GM04504 (cell line): ENCODE measurements at regions not wholly inside any gene's neighbourhood (a gene's known extent, or its start where the extent isn't known, plus 50 kb on each side); places are given as distances from the start of the nearest gene placed in this dataset.
A peak's percentile ranks its signal among the peaks of the same experiment; 100 is the strongest.

Source experiments
- DNase-seq: peaks from one replicate; pipeline ENCODE4 v3.0.0-alpha.2; 2012; ENCODE audit warnings: low read depth

DNA sequence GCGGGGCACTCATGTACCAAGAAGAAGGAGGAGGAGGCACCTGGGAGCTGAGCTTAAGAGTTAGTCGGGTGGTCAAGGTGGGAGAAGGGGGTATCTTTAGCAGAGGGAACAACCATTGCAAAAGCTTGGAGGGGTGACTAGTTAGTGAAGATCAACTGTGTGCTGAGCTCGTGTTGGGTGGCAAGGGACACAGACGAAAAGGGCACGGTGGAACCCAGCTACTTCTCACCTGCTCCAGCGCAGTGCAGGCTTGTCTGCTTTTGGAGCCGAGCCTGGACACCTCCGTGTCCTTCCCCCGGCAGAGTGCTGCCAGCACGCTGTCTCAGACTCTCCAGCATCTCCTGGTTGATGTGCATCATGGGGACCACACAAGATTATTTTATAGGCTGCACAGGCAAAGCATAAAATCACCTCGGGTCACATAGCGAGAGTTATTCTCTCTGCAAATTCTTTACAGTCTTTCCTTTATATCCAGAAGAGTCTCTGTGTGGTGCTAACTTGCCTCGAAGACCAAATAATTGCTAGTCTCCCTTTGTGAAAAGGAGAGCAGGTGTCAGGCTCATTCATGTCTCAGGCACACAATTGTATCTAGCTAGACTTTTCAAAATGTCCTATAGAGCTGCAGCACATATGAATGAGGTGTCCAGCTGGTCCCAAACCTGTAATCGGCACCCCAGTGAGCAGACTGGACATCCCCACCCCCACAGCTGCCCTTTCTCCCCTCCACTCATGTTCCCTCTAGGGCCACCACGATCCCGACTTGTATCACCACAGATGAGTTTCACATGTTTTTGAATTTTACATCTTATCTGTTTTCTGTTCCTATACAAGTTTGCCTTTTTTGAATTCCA lies 123.4 kb downstream of the CEBPB start:
- DNase-seq = no peak

DNA sequence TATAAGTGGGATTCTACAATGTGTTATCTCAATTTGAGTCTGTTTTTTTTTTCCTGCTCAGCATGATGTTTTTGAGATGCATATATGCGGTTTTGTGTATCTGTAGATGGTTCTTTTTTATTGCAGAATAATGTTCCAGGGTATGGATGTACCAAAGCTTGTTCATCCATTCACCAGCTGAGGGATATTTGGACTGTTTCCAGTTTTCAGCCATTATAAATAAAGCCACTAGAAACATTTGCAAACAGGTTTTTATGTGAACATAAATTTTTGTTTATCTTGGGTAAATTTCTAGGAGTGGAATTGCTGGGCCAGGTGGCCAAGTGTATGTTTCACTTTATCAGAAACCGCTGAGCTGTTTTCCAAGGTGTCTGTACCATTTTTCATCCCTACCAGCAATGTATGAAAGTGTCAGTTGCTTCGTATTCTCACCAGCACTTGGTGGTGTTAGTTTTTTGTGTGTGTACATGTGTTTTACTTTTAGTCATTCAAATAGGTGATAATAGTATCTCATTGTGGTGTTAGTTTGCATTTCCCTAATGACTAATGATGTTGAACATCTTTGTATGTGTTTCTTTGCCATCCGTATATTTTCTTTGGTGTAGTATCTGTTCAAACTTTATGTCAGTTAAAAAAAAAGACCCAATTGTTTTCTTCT lies 124.2 kb downstream of the CEBPB start:
- DNase-seq = no peak

DNA sequence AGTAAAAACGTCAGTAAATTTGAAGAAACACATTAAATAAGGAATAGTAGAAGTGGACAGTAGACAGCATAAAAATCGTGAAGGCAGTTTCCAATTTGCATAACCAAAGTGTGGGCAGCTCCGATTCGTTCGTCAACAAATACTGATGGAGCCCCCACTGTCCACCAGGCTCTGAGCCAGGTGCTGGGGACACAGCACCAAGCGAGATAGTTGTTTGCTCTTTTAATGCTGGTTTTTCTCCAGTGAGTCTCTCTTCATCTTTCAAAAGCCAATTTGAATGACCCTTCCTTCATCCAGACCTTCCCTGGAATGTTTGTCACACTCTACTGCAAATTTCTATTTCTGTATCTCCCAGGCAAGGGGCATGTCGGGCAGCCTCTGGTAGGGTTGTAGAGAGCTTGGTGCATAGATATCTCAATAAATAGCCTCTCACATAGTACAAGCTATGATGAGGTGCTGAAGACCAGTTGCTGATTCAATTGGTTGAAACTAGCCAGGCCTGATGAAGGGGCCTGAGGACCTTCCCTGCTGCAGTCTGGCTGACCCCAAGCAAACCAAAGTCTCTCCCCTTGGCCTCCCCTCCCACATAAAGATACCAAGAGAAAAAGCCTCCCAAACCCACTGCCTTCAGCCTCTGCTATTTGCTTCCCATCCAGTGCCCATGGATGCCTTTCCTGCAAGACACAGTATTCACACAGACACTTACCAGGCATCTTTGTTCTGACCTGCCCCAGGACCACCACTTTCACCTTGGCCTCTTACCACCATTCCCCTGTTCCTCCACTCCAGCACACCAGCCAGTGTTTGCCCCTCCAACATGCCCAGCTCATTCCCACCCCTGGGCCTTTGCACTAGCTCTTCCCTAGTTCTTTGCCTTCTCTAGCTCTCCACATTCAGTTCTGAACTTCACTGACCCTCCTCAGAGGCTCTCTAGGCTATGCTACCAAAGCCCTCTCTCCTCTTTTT lies 125.2 kb downstream of the CEBPB start:
- no peak for DNase-seq

DNA sequence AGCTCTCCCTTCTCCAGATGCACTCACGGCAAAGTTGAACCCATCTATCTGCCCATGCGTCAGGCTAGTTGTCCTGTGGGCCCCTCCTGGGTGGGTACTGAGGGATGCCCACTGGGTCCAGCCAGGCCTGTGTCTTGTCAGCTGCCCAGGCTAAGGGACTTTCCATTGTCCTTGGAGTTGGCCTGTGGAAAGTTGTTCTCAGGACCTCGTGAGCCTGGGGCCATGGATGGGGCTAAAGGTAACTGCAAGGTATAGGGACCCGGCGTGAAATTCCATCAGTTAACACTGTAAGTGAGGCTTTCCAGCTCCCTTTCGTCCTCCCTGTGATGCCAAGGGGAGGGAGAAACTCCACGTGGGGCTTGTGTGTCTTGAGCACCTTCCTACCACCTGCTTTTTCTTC lies 126.5 kb downstream of the CEBPB start:
- DNase-seq = no peak

DNA sequence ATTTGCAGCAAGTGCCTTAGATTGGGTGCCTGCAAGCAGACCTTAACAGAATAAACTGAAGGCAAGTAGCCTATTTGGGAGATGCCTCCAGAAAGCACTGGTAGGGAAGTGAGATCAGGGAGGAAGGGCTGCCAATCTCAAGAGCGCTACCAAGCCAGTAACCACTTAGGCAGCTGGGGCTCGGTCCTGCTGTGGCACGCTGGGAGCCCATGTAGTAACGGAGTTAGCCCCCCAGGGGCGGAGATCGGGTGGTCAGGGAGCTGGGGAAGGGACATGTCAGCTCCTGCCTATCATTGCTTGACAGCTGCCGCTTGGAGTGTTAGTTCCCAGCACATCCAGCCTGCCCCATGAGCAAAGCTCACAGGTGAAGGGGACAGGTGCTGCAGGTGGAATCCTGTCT lies 127.0 kb downstream of the CEBPB start:
- DNase-seq = no peak

DNA sequence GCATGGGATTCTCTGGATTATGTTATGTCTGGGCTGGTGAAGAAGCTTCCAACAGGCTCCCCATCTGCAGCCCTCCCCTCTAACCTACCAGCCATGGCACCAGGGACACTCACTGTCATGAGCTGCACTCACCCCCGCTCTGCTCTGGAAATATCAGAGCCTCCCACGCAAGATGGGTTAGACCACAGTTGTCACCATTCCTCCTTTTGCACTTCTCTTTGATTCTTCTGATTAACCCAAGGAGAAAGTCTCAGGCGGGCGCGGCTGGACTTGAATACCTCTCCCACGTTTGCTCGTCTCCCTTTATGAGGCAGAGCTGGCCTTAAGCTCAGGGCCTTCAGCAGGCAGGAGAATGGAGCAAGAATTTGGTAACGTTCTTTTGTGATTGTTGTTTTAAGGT lies 128.1 kb downstream of the CEBPB start:
- DNase-seq = no peak

DNA sequence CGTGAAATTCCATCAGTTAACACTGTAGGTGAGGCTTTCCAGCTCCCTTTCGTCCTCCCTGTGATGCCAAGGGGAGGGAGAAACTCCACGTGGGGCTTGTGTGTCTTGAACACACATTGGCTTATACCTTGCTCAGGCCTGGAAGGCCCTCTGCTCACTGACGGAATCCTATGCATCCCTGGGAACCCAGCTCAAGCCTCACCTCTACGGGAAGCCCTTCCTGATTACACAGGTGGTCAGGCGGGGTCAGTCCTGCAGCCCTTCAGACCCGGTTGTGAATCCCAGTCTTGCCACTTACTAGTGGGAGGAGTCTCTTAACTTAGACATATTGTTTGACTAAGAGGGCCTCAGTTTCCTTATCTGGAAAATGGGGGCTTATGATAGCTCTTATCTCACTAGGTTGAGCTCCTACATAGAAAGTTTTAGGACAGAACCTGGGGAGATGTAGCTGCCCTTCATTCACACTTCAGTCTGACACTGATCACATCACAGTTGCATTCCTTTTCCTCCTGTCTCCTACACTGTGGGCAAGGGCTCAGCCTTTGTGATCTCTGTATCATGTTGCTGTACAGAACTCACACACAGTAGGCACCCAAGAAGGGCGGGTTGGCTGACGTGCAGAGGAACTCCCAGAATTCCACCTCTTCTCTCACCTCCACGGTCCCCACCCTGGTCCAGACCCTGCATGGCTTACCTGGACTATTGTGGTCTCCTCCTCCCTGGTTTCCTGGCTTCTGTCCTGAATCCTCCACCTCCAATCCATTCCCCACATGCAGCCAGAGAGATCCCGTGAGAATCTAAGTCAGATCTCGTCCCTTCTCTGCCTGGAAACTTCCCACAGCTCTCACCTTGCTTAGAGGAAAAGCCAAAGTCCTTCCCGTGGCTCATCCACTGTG lies 129.6 kb downstream of the CEBPB start:
- no peak for DNase-seq

DNA sequence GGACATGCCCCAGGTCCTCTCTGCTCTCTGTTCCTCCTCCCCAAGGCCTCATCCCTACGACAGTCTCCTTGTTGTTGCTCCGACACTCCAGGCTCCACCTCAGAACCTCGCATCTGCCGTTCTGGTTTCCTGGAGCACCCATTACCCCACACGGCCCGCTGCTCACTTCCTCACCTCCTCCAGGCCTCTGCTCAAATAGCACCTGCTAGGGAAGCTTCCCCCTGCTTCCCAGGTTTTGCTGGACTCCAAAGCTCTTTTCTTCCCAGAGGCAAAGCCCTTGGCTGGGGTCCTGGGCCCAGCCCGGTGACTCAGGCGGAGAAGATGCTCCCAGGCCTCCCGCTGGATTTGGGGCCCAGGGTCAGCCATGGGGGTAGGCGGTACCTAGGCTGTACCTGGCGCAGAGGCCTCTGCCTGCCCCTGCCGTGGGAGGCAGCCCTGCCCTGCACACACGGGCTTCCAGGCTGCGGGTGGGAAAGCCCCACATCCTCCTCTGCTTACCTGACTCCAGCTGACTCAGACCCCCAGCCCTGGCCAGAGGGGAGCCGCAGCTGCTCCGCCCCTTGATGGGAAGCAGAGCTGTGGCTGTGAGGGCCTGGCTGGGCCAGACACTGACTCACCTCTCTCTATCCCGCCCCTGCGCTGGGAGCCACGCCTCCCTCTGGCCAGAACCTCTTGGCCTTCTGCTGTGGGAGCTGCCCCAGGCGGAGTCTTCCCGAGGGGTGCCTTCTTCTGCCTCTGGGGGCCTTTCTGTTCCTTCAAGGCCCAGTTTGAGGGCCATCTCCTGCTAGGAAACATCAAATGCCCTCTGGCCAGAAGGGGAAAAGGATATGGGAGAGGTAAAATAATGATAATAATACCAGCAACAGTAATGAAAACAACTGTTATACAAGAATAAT lies 130.5 kb downstream of the CEBPB start:
- DNase-seq = peak; percentile 83

DNA sequence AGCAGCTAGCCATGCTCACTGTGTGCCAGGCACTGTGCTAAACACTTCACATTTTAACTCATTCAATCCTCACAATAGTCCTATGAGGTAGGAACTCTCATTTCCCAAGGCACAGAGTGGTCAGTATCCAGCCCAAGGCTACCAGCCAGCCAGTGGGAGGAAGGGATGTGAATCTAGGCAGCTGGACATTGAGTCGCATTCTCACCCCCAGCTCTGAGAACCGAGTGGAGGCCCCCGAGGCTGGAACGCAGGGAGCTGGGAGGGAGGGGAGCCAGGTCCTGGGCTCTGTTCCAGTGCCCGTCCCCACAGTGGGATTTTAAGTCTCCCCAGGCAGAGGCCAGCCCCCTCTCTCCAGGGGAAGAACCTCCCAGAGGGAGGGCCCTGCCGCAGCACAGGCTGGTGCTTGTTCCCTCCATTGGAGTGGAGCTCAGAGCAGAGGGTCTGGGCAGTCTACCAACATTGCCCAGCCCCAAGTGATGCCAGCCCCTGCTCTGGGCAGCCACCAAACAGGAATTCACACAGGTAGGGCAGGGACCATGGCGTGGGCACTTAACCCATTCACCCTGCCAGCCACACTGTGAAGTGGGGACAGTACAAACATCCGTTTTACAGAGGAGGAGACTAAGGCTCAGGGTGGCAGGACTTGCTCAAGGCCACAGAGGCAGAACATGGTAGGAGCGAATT lies 131.3 kb downstream of the CEBPB start:
- no peak for DNase-seq

DNA sequence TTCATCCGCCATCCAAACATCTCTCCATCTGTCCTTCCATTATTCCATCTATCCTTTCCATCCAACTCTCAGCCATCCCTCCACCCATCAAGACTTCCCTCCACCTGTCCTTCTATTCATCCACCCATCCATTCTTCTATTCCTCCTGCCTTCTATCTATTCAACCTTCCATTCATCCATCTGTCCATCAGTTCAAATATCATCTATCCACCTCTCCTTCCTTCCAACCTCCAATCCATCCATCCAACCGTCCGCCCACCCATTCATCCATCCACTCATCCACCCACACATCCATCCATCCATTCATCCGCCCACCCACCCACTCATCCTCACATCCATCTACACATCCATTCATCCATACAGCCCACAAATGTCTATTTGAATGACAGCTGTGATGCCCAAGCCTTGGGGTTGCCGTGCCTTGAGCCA lies 132.1 kb downstream of the CEBPB start:
- DNase-seq = no peak

DNA sequence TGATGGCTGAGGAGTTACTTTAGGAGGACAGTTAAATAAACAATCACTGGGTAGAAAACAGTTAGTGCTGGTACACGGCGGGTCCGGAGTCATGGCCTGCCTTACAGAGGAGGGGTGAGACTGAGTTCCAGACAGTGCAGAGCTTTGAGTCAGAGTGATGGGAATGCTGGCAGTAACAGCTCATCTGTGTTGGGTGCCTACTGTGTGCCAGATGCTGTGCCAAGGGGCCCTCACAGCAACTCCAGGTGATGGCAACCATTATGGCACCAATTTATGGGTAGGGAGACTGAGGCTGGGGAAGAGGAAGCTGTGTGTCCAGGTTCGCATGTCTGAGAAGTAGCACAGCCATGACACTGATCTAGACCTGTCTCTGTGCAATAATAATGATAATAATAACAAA lies 132.6 kb downstream of the CEBPB start:
- no peak for DNase-seq

DNA sequence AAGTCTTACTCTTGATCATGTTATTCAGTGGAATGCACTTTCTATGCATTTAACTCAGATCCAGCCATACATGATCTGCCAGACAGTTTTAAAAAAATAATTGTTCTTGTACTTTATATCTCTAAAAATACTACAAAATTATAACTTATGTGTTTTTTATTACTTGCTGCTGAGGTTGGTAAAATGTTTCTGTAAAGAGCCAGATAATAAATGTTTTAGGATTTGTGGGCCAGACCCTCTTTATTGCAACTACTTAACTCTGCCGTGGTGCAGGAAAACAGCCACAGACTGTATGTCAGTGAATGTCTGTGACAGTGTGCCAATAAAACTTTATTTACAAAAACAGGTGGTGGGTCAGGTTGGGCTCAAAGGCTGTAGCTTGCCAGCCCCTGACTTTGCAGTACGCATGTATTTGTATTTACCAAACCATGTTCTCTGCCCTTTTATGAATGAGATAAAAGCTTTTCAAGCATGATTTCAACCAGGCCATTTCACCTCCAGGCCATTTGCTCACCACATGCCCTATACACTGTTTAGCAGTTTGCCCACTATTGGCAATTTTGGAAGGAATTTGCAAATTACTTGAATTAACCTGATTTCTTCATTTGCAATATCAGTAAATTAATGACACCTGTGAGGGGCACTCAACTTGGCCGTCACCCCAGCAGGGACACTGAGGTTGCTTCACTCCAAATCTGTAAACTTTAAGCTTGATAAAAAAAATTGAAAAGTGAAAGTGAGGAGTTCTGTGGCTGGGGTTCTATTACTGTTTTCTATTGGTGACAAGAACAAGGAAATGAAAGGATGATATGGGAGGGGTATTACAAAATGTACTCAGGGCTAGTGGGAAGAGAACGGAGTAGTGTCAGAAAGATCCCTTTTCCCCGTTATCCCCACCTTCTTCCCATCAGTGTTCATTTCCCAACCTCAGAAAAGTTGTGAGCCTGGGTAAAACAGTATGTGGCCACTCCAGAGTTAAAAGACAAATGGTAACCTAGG lies 133.4 kb downstream of the CEBPB start:
- no peak for DNase-seq

DNA sequence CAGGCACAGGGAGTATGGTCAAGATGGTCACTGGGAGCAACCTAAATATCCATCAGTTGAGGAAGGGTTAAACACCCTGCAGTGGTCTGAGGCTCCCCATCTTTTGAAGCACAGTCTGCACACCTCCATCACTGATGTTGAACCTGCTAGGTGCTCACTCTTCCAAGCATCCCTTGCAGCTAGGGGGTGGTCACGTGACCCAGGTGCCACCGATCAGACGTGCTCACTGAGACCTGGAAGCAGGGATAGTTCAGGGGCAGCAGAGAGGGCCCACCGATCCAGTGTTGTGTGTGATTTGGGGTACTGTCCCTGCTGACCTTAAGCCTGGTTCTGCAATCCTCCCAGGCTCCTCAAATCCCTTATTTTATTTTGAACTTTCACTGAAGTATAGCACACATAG lies 134.6 kb downstream of the CEBPB start:
- DNase-seq = no peak

DNA sequence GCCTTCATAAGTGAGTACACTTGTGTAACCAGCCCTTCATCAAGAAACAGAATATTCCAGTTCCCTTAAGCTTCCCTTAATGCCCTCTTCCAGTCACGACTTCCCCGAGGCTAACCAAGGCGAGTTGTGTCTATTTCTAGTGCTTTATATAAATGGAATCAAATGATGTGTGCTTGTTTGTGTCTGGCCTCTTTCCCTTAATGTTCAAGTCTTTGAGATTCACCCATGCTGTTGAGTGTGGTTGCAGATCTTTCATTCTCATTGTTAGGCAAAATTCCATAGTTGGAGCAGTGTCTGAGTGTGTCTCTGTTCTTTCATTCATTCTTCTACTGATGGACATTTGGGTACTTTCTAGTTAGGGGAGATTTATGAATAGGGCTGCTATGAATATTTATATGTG lies 135.0 kb downstream of the CEBPB start:
- DNase-seq = no peak

DNA sequence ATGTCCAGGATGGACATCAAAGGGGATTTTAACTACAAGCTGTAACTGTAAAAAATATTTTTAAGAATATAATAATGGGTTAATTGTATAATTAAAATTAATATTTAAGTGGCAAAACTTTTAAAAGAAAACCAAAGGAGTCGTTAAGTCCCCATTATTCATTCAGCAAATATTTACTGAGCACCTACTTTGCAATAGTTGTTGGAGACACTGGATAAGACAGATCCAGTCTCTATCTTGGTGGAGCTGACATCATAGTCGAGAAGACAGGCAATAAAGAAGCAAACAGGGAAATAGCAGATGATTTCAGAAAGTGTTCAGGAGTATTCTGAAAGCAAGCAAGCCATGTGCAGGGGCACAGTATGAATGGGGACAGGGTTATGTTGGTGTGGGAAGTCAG lies 137.0 kb downstream of the CEBPB start:
- DNase-seq = no peak

DNA sequence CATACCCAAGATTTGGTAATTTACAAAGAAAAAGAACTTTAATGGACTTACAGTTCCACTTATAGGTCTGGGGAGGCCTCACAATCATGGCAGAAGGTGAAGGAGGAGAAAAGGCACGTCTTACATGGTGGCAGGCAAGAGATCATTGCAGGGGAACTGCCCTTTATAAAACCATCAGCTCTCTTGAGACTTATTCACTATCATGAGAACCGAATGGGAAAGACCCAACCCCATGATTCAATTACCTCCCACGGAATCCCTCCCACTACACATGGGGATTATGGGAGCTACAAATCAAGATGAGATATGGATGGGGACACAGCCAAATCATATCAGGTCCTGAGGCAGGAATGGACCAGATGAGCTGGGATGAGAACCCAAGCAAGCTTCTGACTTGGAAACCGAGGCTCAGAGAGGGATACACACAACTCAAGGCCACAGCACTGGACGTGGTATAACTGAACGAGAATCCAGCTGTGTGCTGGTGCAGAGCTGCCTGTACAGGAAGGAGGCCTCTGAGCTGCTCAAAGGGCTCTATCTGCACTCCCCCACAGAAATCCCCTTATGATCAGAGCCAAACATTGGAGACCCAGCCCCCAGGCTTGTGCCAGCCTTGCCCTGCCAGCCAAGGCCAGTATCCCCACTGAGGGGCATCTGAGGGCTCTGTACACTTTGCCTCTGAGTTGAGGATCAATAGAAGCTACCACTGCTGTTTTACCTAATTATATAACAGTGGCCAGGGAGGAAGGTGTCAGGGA lies 137.8 kb downstream of the CEBPB start:
- DNase-seq = no peak

DNA sequence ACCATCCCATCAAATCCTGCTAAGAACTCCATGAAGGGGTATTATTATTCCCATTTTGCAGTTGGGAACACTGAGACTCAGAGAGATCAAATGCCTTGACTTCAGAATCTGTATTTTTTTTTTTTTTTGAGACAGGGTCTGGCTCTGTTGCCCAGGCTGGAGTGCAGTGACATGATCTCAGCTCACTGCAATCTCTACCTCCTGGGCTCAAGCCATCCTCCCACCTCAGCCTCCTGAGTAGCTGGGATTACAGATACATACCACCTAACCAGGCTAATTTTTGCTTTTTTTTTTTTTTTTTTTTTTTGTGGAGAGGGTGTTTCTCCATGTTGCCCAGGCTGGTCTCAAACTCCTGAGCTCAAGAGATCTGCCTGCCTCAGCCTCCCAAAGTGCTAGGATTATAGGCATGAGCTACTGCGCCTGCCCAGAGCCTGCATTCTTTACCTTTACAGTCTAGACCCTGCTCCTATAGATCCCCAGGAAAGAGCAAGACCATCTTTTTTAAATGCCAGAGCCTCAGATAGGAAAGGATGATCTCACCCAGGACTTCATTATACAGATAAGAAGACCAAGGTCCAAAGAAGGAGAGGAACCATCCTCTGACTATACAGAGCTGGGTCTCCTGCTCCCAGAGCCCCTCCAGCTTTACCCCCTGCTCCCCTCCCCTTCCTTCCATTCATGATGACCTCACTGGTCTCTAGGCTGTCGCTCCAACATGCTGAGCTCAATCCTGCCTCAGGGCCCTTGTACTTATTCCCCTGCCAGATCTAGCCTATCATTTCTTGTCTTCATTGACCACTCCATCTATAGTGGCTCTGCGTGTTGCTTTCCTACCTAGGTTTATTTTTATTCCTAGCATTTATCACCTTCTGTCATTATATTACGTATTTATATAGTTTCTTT lies 138.6 kb downstream of the CEBPB start:
- DNase-seq = no peak
